Peyer's patch (tissue), 4 donors: ENCODE measurements at regions not wholly inside any gene's neighbourhood (a gene's known extent, or its start where the extent isn't known, plus 50 kb on each side); places are given as distances from the start of the nearest gene placed in this dataset.

Source experiments
- POLR2A ChIP-seq, 2 donors: fragments of 450-650 bp; IDR thresholded peaks; one replicate each; pipeline ENCODE4 v1.5.1; 2017; ENCODE audit warnings: antibody characterized with exemption in 2 of 2, mild to moderate bottlenecking in 2 of 2, moderate library complexity in 2 of 2
- TF ChIP-seq, protein P1 (sequence below), 6 experiments: fragments of 450-650 bp in 4 of 6; fragments of 200-600 bp in 2 of 6; sonication (generic) in 1 of 6; IDR thresholded peaks; one replicate each; pipeline ENCODE4 v1.5.1; 2017 to 2019; ENCODE audit warnings: antibody characterized with exemption in 6 of 6, mild to moderate bottlenecking in 3 of 6, moderate library complexity in 1 of 6

DNA sequence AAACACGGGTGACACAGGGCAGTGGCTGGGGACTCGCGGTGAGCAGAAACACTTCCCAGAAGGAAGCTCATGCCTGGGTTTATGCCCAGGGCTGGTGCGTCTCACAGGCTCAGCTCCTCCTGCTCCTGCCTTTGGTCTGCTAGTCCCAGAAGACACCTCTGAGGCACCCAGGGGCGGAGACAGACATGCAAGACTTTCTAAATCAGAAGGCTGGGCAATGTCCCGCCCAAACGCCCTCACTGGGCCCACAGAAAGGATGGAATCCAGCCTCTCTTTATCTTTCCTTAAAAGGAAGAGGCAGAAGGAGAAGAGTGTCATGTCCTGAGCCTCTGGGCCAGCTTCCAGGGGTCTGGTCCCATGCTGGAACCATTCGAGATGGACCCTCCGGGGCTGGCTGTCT is 197.7 kb upstream of the RPL38 start:
- TF ChIP-seq, protein P1, sequence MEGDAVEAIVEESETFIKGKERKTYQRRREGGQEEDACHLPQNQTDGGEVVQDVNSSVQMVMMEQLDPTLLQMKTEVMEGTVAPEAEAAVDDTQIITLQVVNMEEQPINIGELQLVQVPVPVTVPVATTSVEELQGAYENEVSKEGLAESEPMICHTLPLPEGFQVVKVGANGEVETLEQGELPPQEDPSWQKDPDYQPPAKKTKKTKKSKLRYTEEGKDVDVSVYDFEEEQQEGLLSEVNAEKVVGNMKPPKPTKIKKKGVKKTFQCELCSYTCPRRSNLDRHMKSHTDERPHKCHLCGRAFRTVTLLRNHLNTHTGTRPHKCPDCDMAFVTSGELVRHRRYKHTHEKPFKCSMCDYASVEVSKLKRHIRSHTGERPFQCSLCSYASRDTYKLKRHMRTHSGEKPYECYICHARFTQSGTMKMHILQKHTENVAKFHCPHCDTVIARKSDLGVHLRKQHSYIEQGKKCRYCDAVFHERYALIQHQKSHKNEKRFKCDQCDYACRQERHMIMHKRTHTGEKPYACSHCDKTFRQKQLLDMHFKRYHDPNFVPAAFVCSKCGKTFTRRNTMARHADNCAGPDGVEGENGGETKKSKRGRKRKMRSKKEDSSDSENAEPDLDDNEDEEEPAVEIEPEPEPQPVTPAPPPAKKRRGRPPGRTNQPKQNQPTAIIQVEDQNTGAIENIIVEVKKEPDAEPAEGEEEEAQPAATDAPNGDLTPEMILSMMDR (IDR thresholded peaks at IDR 0.05) = no peak
- no peak for TF ChIP-seq POLR2A (IDR thresholded peaks at IDR 0.05)
